ENCODE measurements at regions not wholly inside any gene's neighbourhood (a gene's known extent, or its start where the extent isn't known, plus 50 kb on each side); places are given as distances from the start of the nearest gene placed in this dataset.

GRCh38 chr9:19642256-19642655 is 146.6 kb downstream of the SLC24A2 start:
- TF ChIP-seq CTCF (IDR thresholded peaks at IDR 0.05) (no peak), POLR2A (IDR thresholded peaks at IDR 0.05) (no peak)

All from Peyer's patch (tissue), 4 donors.